A549 (cell line): ENCODE measurements at regions not wholly inside any gene's neighbourhood (a gene's known extent, or its start where the extent isn't known, plus 50 kb on each side); places are given as distances from the start of the nearest gene placed in this dataset.

Experiments
- ATAC-seq, 2 experiments: fragments of 200-7000 bp in 1 of 2; fragments of >200 bp in 1 of 2; cut with Nextera tagmentation in 1 of 2; cut with Tn5 transposase in 1 of 2; 3 replicates each; pipeline versions ENCODE4 v1.8.0 to v1.9.1; 2018 to 2020; ENCODE audit warnings: mild to moderate bottlenecking in 1 of 2, moderate library complexity in 1 of 2
- CTCF ChIA-PET: fragments of 300-600 bp; sonication (Branson Sonifier 250); formaldehyde crosslinking; extraction: SDS; loops from one replicate; lab custom pipeline; 2021; ENCODE audit warnings: antibody characterized with exemption, inconsistent platforms; lab: Yijun Ruan, JAX
- POLR2A ChIA-PET: fragments of 350-600 bp; formaldehyde crosslinking; extraction: SDS; loops from one replicate; lab custom pipeline; 2021; ENCODE audit warnings: antibody characterized with exemption, inconsistent platforms; lab: Yijun Ruan, JAX
- DNase-seq, 2 experiments: peaks; one replicate each; pipeline versions ENCODE4 v3.0.0 to v3.0.0-alpha.2; 2011 to 2016; ENCODE audit warnings: low read depth in 1 of 2, low spot score in 1 of 2
- FAIRE-seq: peaks from 2 replicates; lab custom pipeline; 2011; peaks lifted over from hg19 to GRCh38; lab: Jason Lieb, UNC
- H3K27ac ChIP-seq, 2 experiments: fragments of >200 bp; sonication (Bioruptor Twin); formaldehyde crosslinking; 3 replicates each; pipeline ENCODE4 v1.5.1; 2016 to 2017
- H3K4me1 ChIP-seq: fragments of >200 bp; sonication (Bioruptor Twin); formaldehyde crosslinking; 3 replicates; pipeline ENCODE4 v1.6.1; 2016
- H3K4me2 ChIP-seq: fragments of >200 bp; sonication (Bioruptor Twin); formaldehyde crosslinking; 3 replicates; pipeline ENCODE4 v1.6.1; 2016
- H3K4me3 ChIP-seq: fragments of >200 bp; sonication (Bioruptor Twin); formaldehyde crosslinking; 3 replicates; pipeline ENCODE4 v1.5.1; 2016
- H3K9me3 ChIP-seq: fragments of >200 bp; sonication (Bioruptor Twin); formaldehyde crosslinking; 3 replicates; pipeline ENCODE4 v1.6.1; 2016
- BHLHE40 ChIP-seq: IDR thresholded peaks from 2 replicates; pipeline ENCODE4 v1.6.1; 2012; ENCODE audit warnings: low read depth, low read length, inconsistent platforms
- CBX2 ChIP-seq: fragments of 200-600 bp; sonication (generic); IDR thresholded peaks from 2 replicates; pipeline ENCODE4 v1.6.1; 2016; ENCODE audit warnings: low read depth, mild to moderate bottlenecking, borderline replicate concordance
- CHD2 ChIP-seq: fragments of 150-350 bp; IDR thresholded peaks from 2 replicates; pipeline ENCODE4 v1.6.1; 2014; ENCODE audit warnings: low read length; ENCODE audit not compliant: partially characterized antibody
- EHMT2 ChIP-seq: fragments of 200-600 bp; sonication (generic); IDR thresholded peaks from 2 replicates; pipeline ENCODE4 v1.6.1; 2016; ENCODE audit warnings: antibody characterized with exemption, low read depth, mild to moderate bottlenecking, moderate library complexity
- ELK1 ChIP-seq: fragments of 150-350 bp; IDR thresholded peaks from 2 replicates; pipeline ENCODE4 v1.6.1; 2014; ENCODE audit warnings: low read depth, mild to moderate bottlenecking, low read length
- ESRRA ChIP-seq: fragments of 150-350 bp; IDR thresholded peaks from 2 replicates; pipeline ENCODE4 v1.6.1; 2014; ENCODE audit warnings: mild to moderate bottlenecking, low read length, borderline replicate concordance
- FOSL2 ChIP-seq, 2 experiments: fragments of 450-650 bp in 1 of 2; fragments of >200 bp in 1 of 2; sonication (Bioruptor Twin) in 1 of 2; formaldehyde crosslinking; IDR thresholded peaks; 2 replicates each; pipeline versions ENCODE4 v1.5.0 to v1.6.1; 2016 to 2020; ENCODE audit warnings: mild to moderate bottlenecking in 1 of 2, moderate library complexity in 1 of 2
- FOXS1 ChIP-seq: fragments of 250-450 bp; sonication (Bioruptor Pico); IDR thresholded peaks from 2 replicates; pipeline ENCODE4 v1.5.0; 2020; ENCODE audit warnings: mild to moderate bottlenecking, moderate library complexity
- JUN ChIP-seq, 2 experiments: fragments of >200 bp; sonication (Bioruptor Twin); formaldehyde crosslinking; IDR thresholded peaks; 2 replicates in 1 of 2; 3 replicates in 1 of 2; pipeline ENCODE4 v1.6.1; 2016 to 2017
- MAZ ChIP-seq: fragments of 150-350 bp; IDR thresholded peaks from 2 replicates; pipeline ENCODE4 v1.6.1; 2014; ENCODE audit warnings: antibody characterized with exemption, low read depth, low read length, borderline replicate concordance
- MYC ChIP-seq: IDR thresholded peaks from 2 replicates; pipeline ENCODE4 v1.6.1; 2012; ENCODE audit warnings: mild to moderate bottlenecking, inconsistent platforms, low read length, improper control_type of control experiment, borderline replicate concordance
- POLR2AphosphoS2 ChIP-seq: conservative IDR thresholded peaks from 2 replicates; pipeline ENCODE4 v1.6.1; 2012; ENCODE audit warnings: low read length, improper control_type of control experiment, inconsistent platforms
- RARB ChIP-seq: fragments of 250-450 bp; sonication (Bioruptor Pico); IDR thresholded peaks from 2 replicates; pipeline ENCODE4 v1.8.0; 2021; ENCODE audit warnings: mild to moderate bottlenecking, moderate library complexity
- RCOR1 ChIP-seq: fragments of 150-350 bp; IDR thresholded peaks from 2 replicates; pipeline ENCODE4 v1.6.1; 2014; ENCODE audit warnings: antibody characterized with exemption, low read length, low read depth
- REST ChIP-seq: fragments of 200-600 bp; sonication (generic); IDR thresholded peaks from 2 replicates; pipeline ENCODE4 v1.6.1; 2016; ENCODE audit warnings: antibody characterized with exemption, mild to moderate bottlenecking, moderate library complexity
- RFX5 ChIP-seq: fragments of 450-650 bp; IDR thresholded peaks from 2 replicates; pipeline ENCODE4 v1.7.1; 2014; ENCODE audit warnings: antibody characterized with exemption, mild to moderate bottlenecking, moderate library complexity
- RNF2 ChIP-seq: fragments of 200-600 bp; sonication (generic); IDR thresholded peaks from 2 replicates; pipeline ENCODE4 v1.6.1; 2016; ENCODE audit warnings: low read depth, mild to moderate bottlenecking, antibody characterized with exemption, moderate library complexity, borderline replicate concordance
- SREBF2 ChIP-seq: fragments of 450-650 bp; IDR thresholded peaks from 2 replicates; pipeline ENCODE4 v1.6.1; 2014; ENCODE audit warnings: mild to moderate bottlenecking, moderate library complexity
- ZC3H11A ChIP-seq: fragments of 450-650 bp; IDR thresholded peaks from 2 replicates; pipeline ENCODE4 v1.6.1; 2014; ENCODE audit warnings: antibody characterized with exemption, mild to moderate bottlenecking
- ZNF302 ChIP-seq: fragments of 250-450 bp; sonication (Bioruptor Pico); IDR thresholded peaks from 2 replicates; pipeline ENCODE4 v1.9.0; 2021; ENCODE audit warnings: inconsistent platforms, mild to moderate bottlenecking, moderate library complexity
- ZSCAN20 ChIP-seq: fragments of 250-450 bp; sonication (Bioruptor Pico); IDR thresholded peaks from 2 replicates; pipeline ENCODE4 v1.8.0; 2022; ENCODE audit warnings: mild to moderate bottlenecking, moderate library complexity
- WGBS: methylation state at CpG from one replicate; pipeline ENCODE4 v1.1.6; 2017; ENCODE audit errors: missing lambda C conversion rate; 5-methylcytosine and 5-hydroxymethylcytosine counted together
- TF ChIP-seq, protein P1 (sequence below): IDR thresholded peaks from 2 replicates; pipeline ENCODE4 v1.6.1; 2012; ENCODE audit warnings: low read depth, borderline replicate concordance
- TF ChIP-seq, protein P2 (sequence below): fragments of >200 bp; sonication (Bioruptor Twin); formaldehyde crosslinking; IDR thresholded peaks from 3 replicates; pipeline ENCODE4 v1.6.1; 2016

- POLR2A ChIA-PET = no interaction called here
These were observed 1101.7 kb upstream of the INTU start for GRCh38 chr4:126530996-126531585.

GRCh38 chr4:126532527-126532926 lies 1100.2 kb upstream of the INTU start:
- no peaks in the 10 kb centered on the region for H3K9me3 ChIP-seq
- CTCF ChIA-PET = no interaction called here
- no peak overlapping the region for H3K4me2 ChIP-seq
- FAIRE-seq = no peak
- ATAC-seq = no peak
- H3K4me1 ChIP-seq = no peaks in the 10 kb centered on the region
- POLR2A ChIA-PET = no interaction called here
- WGBS = 55% methylated on average over 1 of the region's 1 CpG
- TF ChIP-seq RNF2 (no peak), RARB (no peak), BHLHE40 (no peak), RCOR1 (no peak), ZNF302 (CRISPR knock-in tag) (no peak), POLR2AphosphoS2 (no peak), REST (no peak), CBX2 (no peak), SREBF2 (no peak), ESRRA (no peak), CHD2 (no peak), JUN (IDR thresholded peaks at IDR 0.05) (no peak), MAZ (no peak), ELK1 (no peak), ZSCAN20 (no peak), FOXS1 (no peak)
- TF ChIP-seq, protein P1, sequence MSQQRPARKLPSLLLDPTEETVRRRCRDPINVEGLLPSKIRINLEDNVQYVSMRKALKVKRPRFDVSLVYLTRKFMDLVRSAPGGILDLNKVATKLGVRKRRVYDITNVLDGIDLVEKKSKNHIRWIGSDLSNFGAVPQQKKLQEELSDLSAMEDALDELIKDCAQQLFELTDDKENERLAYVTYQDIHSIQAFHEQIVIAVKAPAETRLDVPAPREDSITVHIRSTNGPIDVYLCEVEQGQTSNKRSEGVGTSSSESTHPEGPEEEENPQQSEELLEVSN = no peak
- no peak for DNase-seq
- H3K27ac ChIP-seq = no peak overlapping the region
- no peak overlapping the region for H3K4me3 ChIP-seq

More at GRCh38 chr4:126530996-126531585, 1101.7 kb upstream of the INTU start:
- Histone ChIP-seq H3K4me3 (no peak overlapping the region), H3K4me1 (no peaks in the 10 kb centered on the region), H3K9me3 (no peaks in the 10 kb centered on the region), H3K4me2 (no peak overlapping the region)
- CTCF ChIA-PET = no interaction called here
- ATAC-seq = no peak
- no peak for FAIRE-seq
- no peak for TF ChIP-seq ESRRA
- no peak for TF ChIP-seq EHMT2
- TF ChIP-seq ZC3H11A = no peak
- TF ChIP-seq FOSL2 (IDR thresholded peaks at IDR 0.05) = no peak
- TF ChIP-seq FOSL2 (CRISPR knock-in tag; IDR thresholded peaks at IDR 0.05) = no peak
- no peak for TF ChIP-seq FOXS1
- TF ChIP-seq MYC = no peak
- TF ChIP-seq, protein P2, sequence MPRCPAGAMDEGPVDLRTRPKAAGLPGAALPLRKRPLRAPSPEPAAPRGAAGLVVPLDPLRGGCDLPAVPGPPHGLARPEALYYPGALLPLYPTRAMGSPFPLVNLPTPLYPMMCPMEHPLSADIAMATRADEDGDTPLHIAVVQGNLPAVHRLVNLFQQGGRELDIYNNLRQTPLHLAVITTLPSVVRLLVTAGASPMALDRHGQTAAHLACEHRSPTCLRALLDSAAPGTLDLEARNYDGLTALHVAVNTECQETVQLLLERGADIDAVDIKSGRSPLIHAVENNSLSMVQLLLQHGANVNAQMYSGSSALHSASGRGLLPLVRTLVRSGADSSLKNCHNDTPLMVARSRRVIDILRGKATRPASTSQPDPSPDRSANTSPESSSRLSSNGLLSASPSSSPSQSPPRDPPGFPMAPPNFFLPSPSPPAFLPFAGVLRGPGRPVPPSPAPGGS = no peak
- TF ChIP-seq RFX5 = no peak
- TF ChIP-seq RARB = no peak
- TF ChIP-seq, all 56 proteins: peak for 0
- no peak overlapping the region for H3K27ac ChIP-seq
- no peak for DNase-seq
